Fibroblast of the aortic adventitia (primary cell): ENCODE measurements at regions not wholly inside any gene's neighbourhood (a gene's known extent, or its start where the extent isn't known, plus 50 kb on each side); places are given as distances from the start of the nearest gene placed in this dataset.

Source experiments
- DNase-seq: peaks from one replicate; pipeline ENCODE4 v3.0.0-alpha.2; 2010; ENCODE audit warnings: low read depth
- H3K4me3 ChIP-seq: 2 replicates; pipeline ENCODE4 v1.5.1; 2011; ENCODE audit warnings: low read depth, mild to moderate bottlenecking, control low read depth, low read length, moderate library complexity
- CTCF ChIP-seq: IDR thresholded peaks from 2 replicates; pipeline ENCODE4 v1.5.1; 2011; ENCODE audit warnings: mild to moderate bottlenecking, low read length, control low read depth, inconsistent platforms; ENCODE audit not compliant: insufficient read depth

GRCh38 chr3:181518222-181518621 is 193.5 kb upstream of the SOX2 start:
- no peak for TF ChIP-seq CTCF
- no peak overlapping the region for H3K4me3 ChIP-seq
- no peak for DNase-seq

- no peak for TF ChIP-seq CTCF
- H3K4me3 ChIP-seq, result no peak overlapping the region
- no peak for DNase-seq
Measured at GRCh38 chr3:181512787-181513186, 198.9 kb upstream of the SOX2 start.

- H3K4me3 ChIP-seq, result no peak overlapping the region
- no peak for DNase-seq
- no peak for TF ChIP-seq CTCF
Measured at GRCh38 chr3:181510500-181510899, 201.2 kb upstream of the SOX2 start.

GRCh38 chr3:181497358-181497757 is 214.4 kb upstream of the SOX2 start:
- TF ChIP-seq CTCF, result no peak
- no peak overlapping the region for H3K4me3 ChIP-seq
- DNase-seq, result no peak

GRCh38 chr3:181493423-181493822 is 218.3 kb upstream of the SOX2 start:
- no peak for TF ChIP-seq CTCF
- DNase-seq, result peak; percentile 76
- H3K4me3 ChIP-seq, result no peak overlapping the region

GRCh38 chr3:181488536-181488935 is 223.2 kb upstream of the SOX2 start:
- no peak for TF ChIP-seq CTCF
- no peak for DNase-seq
- H3K4me3 ChIP-seq, result no peak overlapping the region

GRCh38 chr3:181487236-181487978 is 224.3 kb upstream of the SOX2 start:
- no peak overlapping the region for H3K4me3 ChIP-seq
- no peak for DNase-seq
- no peak for TF ChIP-seq CTCF
